Endothelial cell of umbilical vein (primary cell): ENCODE measurements at regions not wholly inside any gene's neighbourhood (a gene's known extent, or its start where the extent isn't known, plus 50 kb on each side); places are given as distances from the start of the nearest gene placed in this dataset.

Experiments
- BruUV-seq: library from RNA; stranded (reverse); fragments of 400-500 nt; replicated peaks from 2 replicates; lab custom pipeline; 2021; lab: Mats Ljungman, UMichigan
- CTCF ChIA-PET: fragments of 300-600, 350-600 bp; sonication (Branson Sonifier 250); formaldehyde crosslinking; loops from one replicate; lab custom pipeline; 2021; ENCODE audit warnings: antibody characterized with exemption, inconsistent platforms; lab: Charles Lee
- POLR2A ChIA-PET: fragments of 300-600, 350-600 bp; sonication (Branson Sonifier 250); formaldehyde crosslinking; loops from one replicate; lab custom pipeline; 2021; ENCODE audit warnings: antibody characterized with exemption, inconsistent platforms; lab: Charles Lee
- DNase-seq: peaks from one replicate; pipeline ENCODE4 v3.0.0-alpha.2; 2011; ENCODE audit warnings: low read depth, low spot score
- FAIRE-seq: peaks from 2 replicates; lab custom pipeline; 2011; peaks lifted over from hg19 to GRCh38; lab: Jason Lieb, UNC
- H2AFZ ChIP-seq: 2 replicates; pipeline ENCODE4 v1.6.0; 2012; ENCODE audit warnings: low read depth, low read length, control low read depth, inconsistent platforms
- H3K27ac ChIP-seq: 2 replicates; pipeline ENCODE4 v1.5.1; 2011; ENCODE audit warnings: low read depth, mild to moderate bottlenecking, control low read depth, low read length, moderate library complexity; ENCODE audit not compliant: insufficient read depth
- H3K27me3 ChIP-seq, 2 experiments: 2 replicates each; pipeline versions ENCODE4 v1.6.0 to v1.6.1; 2011; ENCODE audit warnings: low read length in 2 of 2, mixed read lengths in 1 of 2; ENCODE audit not compliant: control insufficient read depth in 2 of 2, insufficient read depth in 2 of 2
- H3K36me3 ChIP-seq, 2 experiments: 2 replicates in 1 of 2; 3 replicates in 1 of 2; pipeline ENCODE4 v1.5.1; 2011; ENCODE audit warnings: low read length in 2 of 2, mild to moderate bottlenecking in 1 of 2, moderate library complexity in 1 of 2; ENCODE audit not compliant: control insufficient read depth in 2 of 2, insufficient read depth in 2 of 2; ENCODE audit errors: extremely low read depth in 1 of 2
- H3K4me1 ChIP-seq: 3 replicates; pipeline ENCODE4 v1.5.1; 2011; ENCODE audit warnings: mild to moderate bottlenecking, low read length; ENCODE audit not compliant: control insufficient read depth, insufficient read depth; ENCODE audit errors: extremely low read depth
- H3K4me2 ChIP-seq: 2 replicates; pipeline ENCODE4 v1.6.1; 2011; ENCODE audit warnings: low read length, control low read depth, mixed read lengths; ENCODE audit not compliant: insufficient read depth
- H3K4me3 ChIP-seq, 3 experiments: fragments of 200-600 bp in 1 of 3; sonication (generic), shearing (Covaris generic) in 1 of 3; replicated peaks in 1 of 3; 2 replicates each; pipeline ENCODE4 v1.5.1; 2011 to 2016; ENCODE audit warnings: control low read depth in 3 of 3, low read length in 3 of 3, mild to moderate bottlenecking in 2 of 3, inconsistent platforms in 1 of 3, low read depth in 1 of 3, moderate library complexity in 1 of 3; ENCODE audit not compliant: insufficient read depth in 1 of 3
- H3K79me2 ChIP-seq: 2 replicates; pipeline ENCODE4 v1.6.0; 2012; ENCODE audit warnings: low read length, inconsistent platforms; ENCODE audit not compliant: control insufficient read depth, insufficient read depth
- H3K9ac ChIP-seq: replicated peaks from 2 replicates; pipeline ENCODE3; 2011; ENCODE audit warnings: low read length, control low read depth; ENCODE audit not compliant: insufficient read depth; ENCODE audit errors: extremely low read depth
- H3K9me1 ChIP-seq: replicated peaks from 3 replicates; pipeline ENCODE4 v1.6.0; 2011; ENCODE audit warnings: mild to moderate bottlenecking, low read length; ENCODE audit not compliant: control insufficient read depth, insufficient read depth; ENCODE audit errors: extremely low read depth
- H3K9me3 ChIP-seq: replicated peaks from 2 replicates; pipeline ENCODE4 v1.5.1; 2012; ENCODE audit warnings: low read length, inconsistent platforms; ENCODE audit not compliant: control insufficient read depth, insufficient read depth
- H4K20me1 ChIP-seq: replicated peaks from 2 replicates; pipeline ENCODE3; 2011; ENCODE audit warnings: mild to moderate bottlenecking, low read length; ENCODE audit not compliant: control insufficient read depth, insufficient read depth; ENCODE audit errors: extremely low read depth
- EZH2 ChIP-seq: IDR thresholded peaks from 2 replicates; pipeline ENCODE4 v1.6.1; 2012; ENCODE audit warnings: borderline replicate concordance, low read depth, mild to moderate bottlenecking, moderate library complexity, low read length, inconsistent platforms; ENCODE audit not compliant: severe bottlenecking
- FOS ChIP-seq: IDR thresholded peaks from 2 replicates; pipeline ENCODE4 v1.6.1; 2011; ENCODE audit warnings: mild to moderate bottlenecking, low read length, moderate library complexity, borderline replicate concordance; ENCODE audit not compliant: insufficient read depth
- GATA2 ChIP-seq: IDR thresholded peaks from 2 replicates; pipeline ENCODE4 v1.7.0; 2011; ENCODE audit warnings: low read depth, mild to moderate bottlenecking, moderate library complexity, mixed read lengths, low read length; ENCODE audit not compliant: insufficient read length, insufficient read depth
- JUN ChIP-seq: IDR thresholded peaks from 2 replicates; pipeline ENCODE4 v1.6.1; 2011; ENCODE audit warnings: borderline replicate concordance, low read depth; ENCODE audit not compliant: insufficient read length, insufficient read depth
- MYC ChIP-seq: IDR thresholded peaks from one replicate; pipeline ENCODE4 v1.6.1; 2011; ENCODE audit warnings: mild to moderate bottlenecking, low read depth, low read length
- POLR2A ChIP-seq: IDR thresholded peaks from 2 replicates; pipeline ENCODE4 v1.6.1; 2012; ENCODE audit warnings: low read depth, mild to moderate bottlenecking, control low read depth, low read length
- POLR2AphosphoS5 ChIP-seq: IDR thresholded peaks from 2 replicates; pipeline ENCODE4 v1.6.1; 2012; ENCODE audit warnings: low read depth, mild to moderate bottlenecking, control low read depth, low read length, moderate library complexity; ENCODE audit not compliant: insufficient read depth
- dilution Hi-C: fragments of 300-500 bp; cut with MboI; formaldehyde crosslinking; loops from one replicate; pipeline ENCODE4 v1.15.0; 2019; ENCODE audit warnings: low sequenced_read_pairs; ENCODE audit not compliant: extremely low pct_ligation_motif_present
- intact Hi-C: fragments of 100-400 bp; cut with micrococcal nuclease; formaldehyde crosslinking; loops from one replicate; pipeline ENCODE4 v1.10.0; 2022
- TF ChIP-seq, protein P1 (sequence below): IDR thresholded peaks from 2 replicates; pipeline ENCODE4 v1.6.1; 2011; ENCODE audit not compliant: insufficient read depth, insufficient read length
- TF ChIP-seq, protein P2 (sequence below), 2 donors: IDR thresholded peaks; 1 replicate in 1 of 2; 2 replicates in 1 of 2; pipeline ENCODE4 v1.5.1; 2011; ENCODE audit warnings: low read length in 2 of 2, mild to moderate bottlenecking in 2 of 2, moderate library complexity in 2 of 2, control low read depth in 1 of 2, inconsistent platforms in 1 of 2, low read depth in 1 of 2; ENCODE audit not compliant: insufficient read depth in 1 of 2; ENCODE audit errors: extremely low read depth in 1 of 2

GRCh38 chr12:20040831-20041230 is 327.5 kb upstream of the PDE3A start:
- Histone ChIP-seq H3K9ac (no peak overlapping the region), H3K79me2 (no peaks in the 10 kb centered on the region), H4K20me1 (no peaks in the 10 kb centered on the region), H3K27ac (no peak overlapping the region), H3K36me3 (no peaks in the 10 kb centered on the region), H3K9me3 (no peaks in the 10 kb centered on the region), H3K4me3 (no peak overlapping the region), H3K4me1 (peaks cover 9% of the 10 kb centered on the region), H3K27me3 (no peaks in the 10 kb centered on the region), H3K4me2 (peak overlapping the region; percentile 89), H2AFZ (peak overlapping the region; percentile 90), H3K9me1 (no peaks in the 10 kb centered on the region)
- intact Hi-C loops = no loop called here
- no TSS peak for BruUV-seq
- TF ChIP-seq POLR2A (no peak), JUN (no peak), POLR2AphosphoS5 (no peak), FOS (no peak), EZH2 (no peak), MYC (no peak), GATA2 (no peak)
- TF ChIP-seq, protein P1, sequence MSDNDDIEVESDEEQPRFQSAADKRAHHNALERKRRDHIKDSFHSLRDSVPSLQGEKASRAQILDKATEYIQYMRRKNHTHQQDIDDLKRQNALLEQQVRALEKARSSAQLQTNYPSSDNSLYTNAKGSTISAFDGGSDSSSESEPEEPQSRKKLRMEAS = no peak
- TF ChIP-seq, protein P2, sequence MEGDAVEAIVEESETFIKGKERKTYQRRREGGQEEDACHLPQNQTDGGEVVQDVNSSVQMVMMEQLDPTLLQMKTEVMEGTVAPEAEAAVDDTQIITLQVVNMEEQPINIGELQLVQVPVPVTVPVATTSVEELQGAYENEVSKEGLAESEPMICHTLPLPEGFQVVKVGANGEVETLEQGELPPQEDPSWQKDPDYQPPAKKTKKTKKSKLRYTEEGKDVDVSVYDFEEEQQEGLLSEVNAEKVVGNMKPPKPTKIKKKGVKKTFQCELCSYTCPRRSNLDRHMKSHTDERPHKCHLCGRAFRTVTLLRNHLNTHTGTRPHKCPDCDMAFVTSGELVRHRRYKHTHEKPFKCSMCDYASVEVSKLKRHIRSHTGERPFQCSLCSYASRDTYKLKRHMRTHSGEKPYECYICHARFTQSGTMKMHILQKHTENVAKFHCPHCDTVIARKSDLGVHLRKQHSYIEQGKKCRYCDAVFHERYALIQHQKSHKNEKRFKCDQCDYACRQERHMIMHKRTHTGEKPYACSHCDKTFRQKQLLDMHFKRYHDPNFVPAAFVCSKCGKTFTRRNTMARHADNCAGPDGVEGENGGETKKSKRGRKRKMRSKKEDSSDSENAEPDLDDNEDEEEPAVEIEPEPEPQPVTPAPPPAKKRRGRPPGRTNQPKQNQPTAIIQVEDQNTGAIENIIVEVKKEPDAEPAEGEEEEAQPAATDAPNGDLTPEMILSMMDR (IDR thresholded peaks at IDR 0.05; ENCODE audit: extremely low read depth in 1 of 2, insufficient read depth in 1 of 2, low read depth in 1 of 2, low read length in 2 of 2) = no peak
- dilution Hi-C loops = no loop called here
- FAIRE-seq (no peak), DNase-seq (peak; percentile 37)
- POLR2A ChIA-PET = no interaction called here
- CTCF ChIA-PET = no interaction called here
